GM13976 (cell line): ENCODE measurements at regions not wholly inside any gene's neighbourhood (a gene's known extent, or its start where the extent isn't known, plus 50 kb on each side); places are given as distances from the start of the nearest gene placed in this dataset.
"Not testable (repeated sequence)": the region's sequence is repeated elsewhere in the genome, so short reads cannot be mapped to it uniquely, and the experiment has no call there.

Source experiments
- DNase-seq: peaks from one replicate; pipeline ENCODE4 v3.0.0; 2012; ENCODE audit warnings: low spot score
- CTCF ChIP-seq: IDR thresholded peaks from 2 replicates; pipeline ENCODE4 v1.5.1; 2012; ENCODE audit warnings: borderline replicate concordance, mild to moderate bottlenecking; ENCODE audit not compliant: insufficient read depth; ENCODE audit errors: extremely low read depth, missing control alignments, control extremely low read depth
- in situ Hi-C: fragments of 300-500 bp; cut with MboI; formaldehyde crosslinking; loops from one replicate; pipeline ENCODE4 v1.12.0; 2022; ENCODE audit warnings: low sequenced_read_pairs, mixed read lengths, inconsistent platforms; ENCODE audit not compliant: unreplicated experiment

GRCh38 chr4:174183259-174183658 is 100.2 kb downstream of the FBXO8 start:
- no peak for TF ChIP-seq CTCF
- in situ Hi-C loops, result no loop called here
- no peak for DNase-seq

- DNase-seq, result no peak
- in situ Hi-C loops, result no loop called here
- no peak for TF ChIP-seq CTCF
These were observed 101.6 kb downstream of the FBXO8 start for GRCh38 chr4:174181827-174182226.

GRCh38 chr4:174177536-174177935 is 105.9 kb downstream of the FBXO8 start:
- DNase-seq, result no peak
- TF ChIP-seq CTCF, result no peak
- in situ Hi-C loops, result no loop called here

- DNase-seq, in situ Hi-C loops: not testable (repeated sequence)
These were observed 107.6 kb downstream of the FBXO8 start for GRCh38 chr4:174175836-174176235.

- in situ Hi-C loops, result no loop called here
- TF ChIP-seq CTCF, result no peak
- no peak for DNase-seq
These were observed 110.1 kb downstream of the FBXO8 start for GRCh38 chr4:174173360-174173759.

GRCh38 chr4:174172274-174172673 is 111.2 kb downstream of the FBXO8 start:
- no peak for TF ChIP-seq CTCF
- DNase-seq, result no peak
- in situ Hi-C loops, result no loop called here

- DNase-seq, result no peak
- TF ChIP-seq CTCF, result no peak
- in situ Hi-C loops, result no loop called here
These were observed 112.6 kb downstream of the FBXO8 start for GRCh38 chr4:174170906-174171305.
